Upper lobe of left lung (tissue), 4 donors: ENCODE measurements at regions not wholly inside any gene's neighbourhood (a gene's known extent, or its start where the extent isn't known, plus 50 kb on each side); places are given as distances from the start of the nearest gene placed in this dataset.

Experiments used
- CTCF ChIP-seq, 6 experiments: fragments of 450-650 bp in 4 of 6; fragments of 200-600 bp in 2 of 6; sonication (generic) in 2 of 6; IDR thresholded peaks; one replicate each; pipeline ENCODE4 v1.5.1; 2016 to 2019; ENCODE audit warnings: antibody characterized with exemption in 6 of 6
- EP300 ChIP-seq, 4 donors: sonication (generic); formaldehyde crosslinking; IDR thresholded peaks; one replicate each; pipeline ENCODE4 v1.5.1; 2017; ENCODE audit warnings: antibody characterized with exemption in 4 of 4, control low read depth in 2 of 4
- POLR2A ChIP-seq, 4 donors: fragments of 450-650 bp; IDR thresholded peaks; one replicate each; pipeline ENCODE4 v1.5.1; 2016 to 2017; ENCODE audit warnings: antibody characterized with exemption in 4 of 4, mild to moderate bottlenecking in 2 of 4
- POLR2AphosphoS5 ChIP-seq, 2 donors: sonication (generic); formaldehyde crosslinking; IDR thresholded peaks; one replicate each; pipeline ENCODE4 v1.5.1; 2017; ENCODE audit warnings: antibody characterized with exemption in 2 of 2

DNA sequence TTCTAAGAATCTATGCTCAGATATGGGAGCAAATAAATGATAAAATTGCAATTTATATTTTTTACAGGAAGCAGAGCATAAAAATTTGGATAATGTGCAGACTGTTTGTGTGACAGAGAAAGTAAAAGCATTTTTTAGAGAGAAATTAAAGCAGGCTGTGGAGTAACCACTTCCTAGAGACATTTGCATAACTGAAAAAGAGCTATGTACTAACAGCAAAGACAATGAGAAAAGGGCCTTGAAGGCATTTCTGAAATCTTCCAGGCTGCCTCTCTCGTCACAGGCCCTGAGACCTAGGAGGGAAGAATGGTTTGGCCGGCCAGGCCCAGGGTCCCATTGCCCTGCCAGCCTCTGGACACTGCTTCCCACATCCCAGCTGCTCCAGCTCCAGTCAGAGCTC is 247.2 kb downstream of the ALX1 start:
- TF ChIP-seq CTCF (IDR thresholded peaks at IDR 0.05) (no peak), EP300 (IDR thresholded peaks at IDR 0.05) (no peak), POLR2AphosphoS5 (IDR thresholded peaks at IDR 0.05) (no peak), POLR2A (IDR thresholded peaks at IDR 0.05) (no peak)
